HG03457 (cell line): ENCODE measurements at regions not wholly inside any gene's neighbourhood (a gene's known extent, or its start where the extent isn't known, plus 50 kb on each side); places are given as distances from the start of the nearest gene placed in this dataset.
"Not testable (repeated sequence)": the region's sequence is repeated elsewhere in the genome, so short reads cannot be mapped to it uniquely, and the experiment has no call there.

Source experiments
- ATAC-seq: cut with Tn5 transposase; IDR thresholded peaks from one replicate; pipeline ENCODE4 v1.9.1; 2021; ENCODE audit warnings: moderate number of reproducible peaks; ENCODE audit not compliant: unreplicated experiment

DNA sequence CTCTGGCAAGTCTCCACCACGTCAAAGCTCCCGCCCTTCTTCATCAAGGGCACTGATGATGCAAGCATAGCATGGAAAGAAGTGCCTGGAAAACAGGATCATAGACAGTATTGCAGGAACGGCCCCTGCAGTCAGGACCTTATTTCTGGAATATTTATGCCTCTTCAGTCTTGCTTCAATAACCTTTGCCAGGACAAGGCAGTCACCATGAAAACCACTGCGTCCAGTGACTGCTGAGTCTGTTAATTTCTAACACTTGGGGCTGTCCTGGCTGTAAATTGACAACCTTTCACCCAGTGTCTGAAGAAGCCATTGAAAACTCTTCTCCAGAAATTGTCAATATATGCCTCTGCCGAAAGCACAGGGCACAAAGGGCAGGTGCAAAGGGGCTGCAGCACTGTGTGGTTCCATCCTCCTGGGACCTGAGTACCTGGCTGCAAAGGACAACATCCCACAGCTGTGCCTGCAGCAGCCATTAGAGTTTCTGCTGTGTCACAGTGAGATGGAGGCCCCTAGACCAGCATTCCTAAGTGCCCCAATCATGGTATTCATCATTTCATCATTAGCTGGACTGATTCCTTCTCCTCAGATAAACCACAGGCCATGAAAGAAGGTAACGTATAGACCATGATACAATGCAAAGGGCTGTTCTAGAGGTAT, 819.6 kb downstream of the RNF144A start:
- no peak for ATAC-seq

DNA sequence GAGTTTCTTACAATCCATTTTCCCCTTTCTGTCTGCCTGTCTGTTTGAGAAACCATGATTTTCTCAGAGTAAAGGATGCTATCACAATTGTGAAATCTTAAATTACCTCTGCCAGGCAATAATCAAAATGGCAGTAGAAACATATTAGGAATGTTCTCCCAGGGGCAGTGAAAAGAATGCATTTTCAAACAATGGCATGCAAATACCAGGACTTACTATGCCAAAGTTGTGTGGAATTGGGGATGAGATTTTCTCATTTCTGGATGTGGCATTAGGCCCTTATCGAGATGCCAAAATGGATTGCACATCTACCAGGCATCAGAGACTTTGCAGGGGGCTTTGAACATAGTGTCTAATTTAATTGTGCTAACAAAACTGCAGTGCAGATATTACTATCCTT, 821.4 kb downstream of the RNF144A start:
- no peak for ATAC-seq

DNA sequence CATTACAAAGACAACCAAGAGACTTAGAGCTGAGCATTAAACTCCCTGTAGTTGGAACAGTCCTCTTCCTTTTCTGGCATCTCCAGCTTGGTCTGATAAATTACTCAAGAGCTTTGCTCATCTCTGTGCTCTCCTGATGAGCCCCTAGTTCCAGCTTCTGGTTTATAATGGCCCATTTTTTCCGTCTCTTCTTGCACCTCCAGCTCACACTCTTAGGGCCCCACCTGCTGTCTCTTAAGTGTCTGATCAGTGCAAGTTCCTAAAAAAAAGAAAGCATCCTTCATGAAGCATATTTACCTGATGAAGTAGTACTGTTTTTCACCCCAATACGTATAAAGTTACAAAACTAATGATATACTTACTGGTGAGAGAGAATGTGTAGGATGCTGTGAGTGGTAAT, 822.9 kb downstream of the RNF144A start:
- no peak for ATAC-seq

DNA sequence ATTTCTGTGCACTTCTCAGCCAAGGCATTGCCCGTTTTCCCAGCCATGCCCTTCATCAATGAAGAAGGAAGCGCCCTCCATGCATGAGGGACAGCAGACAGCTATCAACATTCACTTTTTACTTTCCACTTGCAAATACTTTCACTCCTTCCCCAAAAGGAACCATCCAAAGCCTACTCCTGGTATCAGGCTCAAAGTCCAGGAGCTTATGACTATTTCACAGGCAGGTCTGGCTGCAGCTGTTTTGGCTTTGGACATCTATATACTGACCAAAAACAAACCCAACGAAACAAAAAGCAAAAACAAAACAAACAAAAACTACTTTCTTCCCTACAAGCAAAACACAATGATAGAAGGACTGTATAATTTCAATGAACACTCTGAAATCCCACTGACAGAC, 825.1 kb downstream of the RNF144A start:
- ATAC-seq = no peak

DNA sequence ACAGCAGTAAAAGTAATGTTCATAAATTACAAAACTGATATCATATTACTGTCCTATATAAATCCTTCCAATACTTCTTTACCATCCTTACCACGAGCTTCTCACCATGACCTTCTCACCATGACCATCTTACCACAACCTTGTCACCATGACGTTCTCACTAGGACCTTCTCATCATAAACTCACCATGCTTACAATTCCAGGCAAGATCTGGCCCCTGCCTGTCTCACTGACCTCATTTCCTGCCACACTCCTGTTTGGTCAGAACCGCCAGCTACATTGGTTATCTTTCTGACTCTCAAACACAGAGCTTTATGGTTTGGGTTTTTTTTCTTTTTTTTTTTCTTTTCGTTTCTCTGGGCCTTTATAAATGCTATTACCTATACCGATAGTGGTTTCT, 827.6 kb downstream of the RNF144A start:
- ATAC-seq = no peak

DNA sequence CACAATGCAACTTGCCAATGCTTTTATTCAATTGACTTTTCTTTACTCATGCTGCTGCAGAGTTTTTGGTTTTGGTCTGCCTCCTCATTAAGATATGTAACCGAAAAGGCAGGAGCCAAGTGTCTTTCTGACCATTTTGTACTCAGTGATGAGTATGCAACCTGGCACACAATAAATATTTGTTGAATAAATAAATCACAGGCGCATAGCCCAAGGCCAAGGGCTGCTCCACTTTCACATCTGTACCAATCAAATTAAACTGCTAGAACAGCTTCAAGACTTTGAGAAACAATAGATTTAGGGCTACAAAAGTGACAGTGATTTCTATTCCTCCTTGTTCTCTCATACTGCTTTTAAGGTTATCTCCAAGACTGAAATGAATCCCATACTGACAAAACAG, 828.2 kb downstream of the RNF144A start:
- no peak for ATAC-seq

DNA sequence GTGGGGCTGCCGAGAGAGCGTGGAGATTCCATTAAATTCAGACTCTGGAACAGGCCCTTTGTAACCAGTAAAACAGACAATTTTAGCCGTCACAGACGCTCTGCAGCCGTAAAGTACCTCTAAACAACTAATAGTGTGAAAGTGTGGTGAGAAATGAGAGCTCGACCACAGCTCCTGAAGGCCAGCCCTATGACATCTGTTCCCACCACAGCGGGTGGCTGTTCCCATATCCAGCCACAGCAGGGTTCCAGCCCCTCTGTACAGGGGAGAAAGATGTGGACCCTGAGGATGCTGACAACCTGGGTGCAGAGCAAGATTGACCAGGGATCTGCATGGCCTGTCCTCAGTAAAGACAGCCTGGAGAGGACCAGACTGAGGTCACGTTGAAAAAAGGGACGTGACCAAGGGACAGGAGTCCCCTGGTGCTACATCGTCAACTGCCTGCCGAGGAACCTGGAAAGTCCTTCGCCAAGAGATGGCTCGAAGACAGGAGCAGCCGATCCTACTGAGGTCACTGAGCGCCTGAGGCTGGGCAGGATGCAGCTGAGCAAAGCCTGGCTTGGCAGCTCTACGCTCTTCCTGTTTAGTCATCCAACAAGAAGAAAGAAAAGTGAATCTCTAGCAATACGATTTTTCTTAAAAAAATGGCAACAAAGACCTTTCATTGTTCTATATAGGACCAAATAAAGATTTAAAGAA, 831.7 kb downstream of the RNF144A start:
- no peak for ATAC-seq

DNA sequence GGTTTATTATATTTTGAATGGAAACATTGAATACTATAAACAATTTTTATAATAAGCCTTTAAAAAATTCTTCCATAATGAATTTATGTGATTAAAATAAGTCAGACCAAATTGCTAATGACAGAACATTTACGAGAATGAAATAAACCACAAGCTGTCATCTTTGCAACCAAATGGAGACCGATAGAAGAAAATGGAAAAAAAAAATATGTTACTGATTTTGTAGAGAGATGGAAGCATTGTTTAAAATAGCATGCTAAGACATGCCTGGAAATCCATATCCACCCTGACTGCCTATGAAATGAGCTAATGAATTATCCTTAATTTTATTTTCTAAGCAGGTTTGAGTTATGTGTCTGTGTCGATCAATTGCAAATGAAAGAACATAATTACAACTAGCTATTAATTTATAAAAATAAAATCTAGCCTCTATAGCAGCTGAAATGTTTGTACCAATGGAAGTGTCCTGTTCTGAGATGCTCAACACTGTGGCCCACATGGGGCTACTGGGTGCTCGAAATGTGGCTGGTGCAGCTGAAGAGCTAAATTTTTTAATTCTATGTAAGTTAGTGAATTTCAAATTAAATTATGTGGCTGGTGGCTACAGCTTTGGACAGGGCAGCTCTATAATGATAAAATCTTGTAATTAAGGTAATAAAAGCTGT, 832.8 kb downstream of the RNF144A start:
- no peak for ATAC-seq

DNA sequence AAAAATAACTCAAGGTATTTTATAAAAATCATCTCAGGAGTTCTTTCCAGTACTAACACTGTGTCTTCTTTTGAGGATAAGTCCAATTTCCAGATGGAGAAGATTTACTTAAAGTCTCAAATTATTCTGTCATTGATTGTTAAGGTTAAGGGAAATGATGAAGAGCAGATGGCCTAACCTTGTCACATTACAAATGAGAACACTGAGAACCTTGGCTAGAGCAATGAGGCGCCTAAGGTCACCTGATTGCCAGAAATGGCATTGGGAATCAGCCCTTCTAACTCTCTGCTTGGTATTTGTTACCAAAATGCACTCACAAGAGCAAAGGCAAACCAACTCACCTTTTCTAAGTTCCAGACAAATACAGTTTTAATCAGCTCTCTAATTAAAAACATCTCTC, 835.1 kb downstream of the RNF144A start:
- no peak for ATAC-seq

DNA sequence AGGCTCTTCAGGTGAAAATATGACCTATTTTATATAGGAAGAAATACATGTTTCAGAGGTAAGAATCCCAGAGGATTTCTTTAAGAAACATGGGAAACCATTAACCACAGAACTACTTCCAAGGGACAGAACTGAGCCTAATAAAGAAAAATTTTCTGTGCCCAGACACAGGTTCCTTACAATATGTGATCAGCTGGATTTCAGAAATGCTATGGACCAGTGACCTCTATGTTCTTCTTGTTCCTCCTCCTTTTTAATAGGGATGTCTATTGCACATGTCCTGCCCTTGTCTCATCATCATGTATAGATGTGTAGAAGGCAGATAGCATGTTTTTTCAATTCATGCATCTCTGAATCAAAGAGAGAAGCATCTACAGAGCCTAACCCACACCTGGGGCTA, 836.6 kb downstream of the RNF144A start:
- ATAC-seq = no peak

DNA sequence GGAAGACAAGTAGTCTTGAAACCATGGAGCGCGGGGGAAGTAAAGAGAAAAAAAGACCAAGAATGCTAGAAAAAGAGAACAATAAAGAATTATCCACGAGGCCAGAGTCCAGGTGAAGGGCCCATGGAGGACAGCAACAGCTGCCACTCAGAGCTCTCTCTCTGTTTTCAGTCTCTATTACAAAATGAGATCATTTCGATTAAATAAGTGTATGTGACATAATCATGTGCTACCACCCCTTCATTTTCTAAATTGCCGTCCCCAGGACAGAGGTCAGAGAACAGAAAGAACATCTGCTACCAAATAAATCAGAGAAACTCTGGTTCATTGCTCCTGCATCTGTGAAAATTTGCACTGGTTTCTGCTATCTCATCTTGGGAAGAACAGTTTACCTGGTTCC, 838.7 kb downstream of the RNF144A start:
- no peak for ATAC-seq

DNA sequence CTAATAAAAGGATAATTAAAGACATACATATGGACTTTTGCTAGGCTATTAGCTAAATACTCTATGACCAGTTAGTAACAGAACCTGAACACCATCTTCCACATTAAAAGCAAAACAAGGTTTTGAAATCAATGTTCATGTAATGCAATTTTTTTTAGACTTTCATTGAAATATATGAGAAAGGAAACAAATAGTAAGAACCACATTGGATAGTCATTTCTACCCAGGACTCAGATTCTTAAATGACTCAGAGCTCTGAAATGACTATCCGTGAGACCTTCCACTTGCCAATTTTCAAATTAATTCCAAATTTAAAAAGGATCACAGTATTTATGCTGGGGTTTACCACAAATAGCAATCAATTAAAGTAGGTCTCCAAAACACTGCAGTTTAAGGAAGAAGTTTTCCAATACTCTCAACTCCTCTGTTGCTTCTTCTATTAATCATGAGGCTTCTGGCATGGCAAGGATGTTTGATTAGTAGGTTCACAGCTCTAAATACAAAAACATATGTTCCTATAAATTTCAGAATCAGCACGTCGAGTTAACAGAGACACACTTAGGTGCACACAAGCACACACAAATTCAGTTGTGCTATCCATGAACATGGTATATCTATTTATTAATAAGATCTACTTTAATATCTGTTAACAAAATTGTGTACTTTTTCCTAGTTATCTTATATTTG, 841.0 kb downstream of the RNF144A start:
- no peak for ATAC-seq

DNA sequence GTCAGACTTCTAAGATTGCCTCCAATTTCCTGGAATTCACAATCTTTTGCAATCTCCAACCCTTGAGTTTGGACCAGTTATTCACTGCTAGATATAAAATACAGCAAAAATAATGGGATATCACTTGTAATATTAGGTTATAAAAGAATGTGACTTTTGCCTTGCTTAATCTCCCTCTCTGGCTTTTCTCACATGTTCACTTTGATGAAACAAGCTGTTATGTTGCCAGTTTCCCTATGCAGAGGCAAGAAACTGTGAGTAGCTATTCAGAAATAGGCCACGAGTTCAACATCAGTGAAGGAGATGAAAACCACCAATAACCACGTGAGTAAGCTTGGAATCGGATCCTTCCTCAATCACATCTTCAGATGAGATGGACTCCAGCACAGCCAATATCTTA, 842.7 kb downstream of the RNF144A start:
- no peak for ATAC-seq

DNA sequence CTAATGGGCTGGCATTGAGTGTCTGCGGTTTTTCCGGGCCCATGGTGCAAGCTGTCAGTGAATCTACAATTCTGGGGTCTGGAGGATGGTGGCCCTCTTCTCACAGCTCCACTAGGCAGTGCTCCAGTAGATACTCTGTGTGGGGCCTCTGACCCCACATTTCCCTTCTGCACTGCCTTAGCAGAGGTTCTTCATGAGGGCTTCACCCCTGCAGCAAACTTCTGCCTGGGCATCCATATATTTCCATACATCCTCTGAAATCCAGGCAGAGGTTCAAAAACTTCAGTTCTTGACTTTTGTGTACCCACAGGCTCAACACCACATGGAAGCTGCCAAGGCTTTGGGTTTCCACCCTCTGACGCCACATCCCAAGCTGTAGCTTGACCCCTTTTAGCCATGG, 846.2 kb downstream of the RNF144A start:
- ATAC-seq = not testable (repeated sequence)

DNA sequence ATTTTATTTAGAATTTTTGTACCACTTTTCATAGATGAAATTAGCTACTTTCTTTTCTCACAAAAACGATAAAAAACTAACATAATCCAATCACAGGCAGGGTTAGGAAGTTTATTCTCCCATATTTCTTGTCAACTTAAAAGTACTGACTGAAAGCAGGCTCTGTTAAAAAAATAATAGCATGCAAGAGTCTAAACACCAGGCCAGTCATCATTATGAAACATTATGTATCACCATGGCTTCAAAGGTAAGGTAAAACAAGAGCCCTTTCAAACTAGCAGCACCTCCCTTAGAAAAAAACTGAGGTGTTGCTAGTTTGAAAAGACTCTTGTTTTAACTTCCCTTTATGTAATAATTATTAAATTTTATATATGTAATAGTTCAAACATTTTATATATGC, 848.0 kb downstream of the RNF144A start:
- ATAC-seq = no peak

DNA sequence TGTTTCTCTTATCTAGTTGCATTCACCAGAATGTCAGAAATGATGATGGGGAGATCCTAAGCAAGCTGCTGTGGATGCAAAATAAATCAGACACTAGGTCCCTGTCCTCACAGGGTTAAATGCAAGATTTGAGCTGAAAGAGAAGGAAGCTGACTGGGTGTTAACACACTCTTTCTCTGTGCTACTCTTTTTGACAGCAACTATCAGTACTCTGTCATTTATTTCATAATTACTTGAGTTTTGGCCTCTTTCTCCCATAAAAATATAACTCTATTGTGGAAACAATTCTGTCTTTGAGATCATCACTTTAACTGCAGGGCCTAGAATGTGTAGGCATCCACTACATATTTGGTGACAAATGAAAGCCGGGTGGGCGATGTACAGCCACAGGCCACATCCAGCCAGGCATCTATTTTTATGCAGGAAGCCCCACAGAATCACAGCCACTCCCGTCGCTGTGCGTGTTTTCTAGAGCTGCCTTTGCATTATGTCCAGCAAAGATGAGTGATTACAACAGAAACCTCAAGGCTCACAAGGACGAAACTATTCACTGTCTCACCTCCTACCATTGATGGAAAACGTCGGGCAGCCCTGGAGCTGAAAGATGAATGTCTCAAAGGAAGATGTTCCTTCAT, 849.0 kb downstream of the RNF144A start:
- no peak for ATAC-seq

DNA sequence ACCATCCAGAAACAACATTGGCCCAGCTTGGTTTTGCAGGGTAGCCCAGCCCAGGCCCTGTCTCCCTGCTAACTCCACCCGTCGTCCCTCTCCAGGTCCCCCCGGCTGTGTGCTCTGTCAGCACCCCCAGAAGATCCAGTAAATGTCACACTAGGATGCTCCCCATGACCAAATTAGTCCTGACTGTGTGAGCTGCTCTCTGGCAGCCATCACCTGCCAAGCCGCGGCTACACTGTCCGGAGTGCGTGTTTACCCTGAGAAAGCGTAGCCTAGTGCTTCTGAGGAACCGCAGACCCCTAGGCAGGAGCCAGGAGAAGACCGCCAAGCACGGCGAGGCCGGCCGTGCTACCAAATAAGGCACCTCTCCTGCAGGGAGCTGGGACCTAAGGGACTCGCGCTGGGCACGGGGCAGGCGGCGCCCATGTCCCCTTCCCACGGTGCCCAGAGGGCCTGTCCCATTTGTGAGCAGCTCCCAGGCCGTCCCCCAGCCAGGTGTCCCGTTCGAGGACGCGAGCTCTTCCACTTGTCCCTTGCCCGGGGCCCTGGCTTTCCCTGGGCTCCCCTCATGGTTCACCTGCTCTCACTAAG, 849.9 kb downstream of the RNF144A start:
- no peak for ATAC-seq

DNA sequence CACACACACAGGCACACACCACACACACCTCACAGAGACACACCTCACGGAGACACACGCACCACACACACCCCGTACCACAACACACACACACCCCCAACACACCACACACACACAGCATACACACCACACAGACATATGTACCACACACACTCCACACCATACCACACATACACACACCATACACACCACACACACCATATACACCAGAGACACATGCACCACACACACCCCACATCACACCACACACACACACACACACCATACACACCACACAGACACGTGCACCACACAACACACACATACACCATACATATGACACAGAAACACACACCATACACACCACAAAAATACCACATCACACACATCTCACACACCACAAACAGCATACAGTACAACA, 850.7 kb downstream of the RNF144A start:
- no peak for ATAC-seq

DNA sequence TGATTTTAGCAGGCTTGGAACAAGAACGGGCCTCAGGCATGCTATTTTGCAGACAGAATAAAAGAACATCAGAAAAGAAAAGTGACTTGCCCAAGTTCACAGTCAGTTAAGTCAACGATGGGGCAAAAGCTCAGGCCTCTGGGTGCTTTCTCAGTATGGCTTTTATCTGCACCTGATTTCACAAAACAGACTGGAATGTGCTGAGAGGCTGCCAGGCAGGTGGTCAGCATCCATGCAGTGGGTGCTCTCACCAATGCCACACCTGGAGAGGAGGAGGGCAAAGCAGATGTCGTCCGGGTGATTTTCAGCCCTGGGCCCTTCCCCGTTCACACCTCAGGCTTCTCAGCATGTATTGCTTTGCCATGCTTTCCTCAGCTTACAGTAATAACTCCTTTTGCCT, 854.6 kb downstream of the RNF144A start:
- no peak for ATAC-seq

DNA sequence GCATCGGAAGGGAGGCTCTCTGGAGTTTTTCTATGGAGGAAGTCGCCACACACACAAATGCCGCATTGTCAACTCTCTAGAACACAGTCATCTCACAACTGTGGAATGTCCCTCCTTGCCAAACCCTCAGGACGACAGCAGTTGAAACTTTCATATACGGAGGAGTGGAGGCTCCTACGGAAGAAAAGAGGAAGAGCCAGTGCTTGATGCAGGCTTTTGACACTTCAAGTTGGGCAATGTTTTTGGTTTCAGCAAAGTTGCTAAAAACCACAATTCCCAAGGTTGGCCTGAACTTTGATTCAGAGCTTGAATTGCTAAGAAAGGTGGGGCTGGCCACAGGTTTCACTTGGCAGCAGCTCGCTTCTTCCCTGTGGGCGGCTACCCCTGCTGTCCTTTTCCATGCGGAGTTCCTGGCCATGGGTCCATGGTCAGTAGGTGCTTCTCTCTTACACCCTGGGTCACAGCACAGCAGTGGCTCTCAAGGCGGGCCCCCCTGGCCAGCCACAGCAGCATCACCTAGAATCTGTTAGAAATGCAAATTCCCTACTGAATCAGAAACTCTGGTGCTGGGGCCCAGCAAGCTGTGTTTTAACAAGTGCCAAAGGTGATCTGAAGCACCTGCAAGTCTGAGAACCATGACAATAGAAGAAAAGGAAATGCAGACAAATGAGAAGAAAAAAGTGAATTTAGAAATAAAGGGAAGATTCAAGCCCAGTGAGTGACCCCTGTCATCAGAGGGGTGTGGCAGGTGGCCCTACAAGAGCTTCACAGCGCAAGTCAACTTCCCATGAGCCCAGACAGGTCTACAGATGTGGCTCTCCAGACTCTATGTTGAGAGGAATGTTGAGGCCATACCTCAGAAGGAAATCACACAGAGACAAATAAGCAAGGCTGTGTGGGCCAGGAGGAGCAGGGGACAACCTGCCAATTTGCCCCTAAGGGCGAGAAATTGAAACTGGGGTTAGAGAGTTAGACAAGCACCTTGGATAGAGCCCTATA, 856.4 kb downstream of the RNF144A start:
- ATAC-seq = peak; percentile 72
